Right lobe of liver (tissue), 6 donors: ENCODE measurements at regions not wholly inside any gene's neighbourhood (a gene's known extent, or its start where the extent isn't known, plus 50 kb on each side); places are given as distances from the start of the nearest gene placed in this dataset.

Source experiments
- ATAC-seq, 4 donors: fragments of 200-7000 bp; cut with Tn5 transposase; one replicate each; pipeline ENCODE4 v1.9.1; 2020; ENCODE audit warnings: mild to moderate bottlenecking in 4 of 4, moderate library complexity in 4 of 4
- DNase-seq, 3 donors: peaks; one replicate each; pipeline ENCODE4 v3.0.0-alpha.2; 2020
- H3K27ac ChIP-seq, 3 donors: fragments of 200-600 bp; one replicate each; pipeline ENCODE4 v1.8.0; 2022
- H3K27me3 ChIP-seq, 2 donors: fragments of 200-600 bp; one replicate each; pipeline ENCODE4 v1.8.0; 2022
- H3K36me3 ChIP-seq, 4 donors: fragments of 200-600 bp; sonication (generic) in 1 of 4; one replicate each; pipeline versions ENCODE4 v1.5.1 to v1.8.0; 2017 to 2022; ENCODE audit warnings: control low read depth in 1 of 4
- H3K4me1 ChIP-seq, 4 donors: fragments of 200-600 bp; sonication (generic) in 1 of 4; one replicate each; pipeline versions ENCODE4 v1.5.1 to v1.8.0; 2017 to 2022; ENCODE audit warnings: control low read depth in 1 of 4
- H3K4me3 ChIP-seq, 3 donors: fragments of 200-600 bp; one replicate each; pipeline ENCODE4 v1.8.0; 2022
- H3K9me3 ChIP-seq, 4 donors: fragments of 200-600 bp; sonication (generic) in 1 of 4; one replicate each; pipeline versions ENCODE4 v1.5.1 to v1.8.0; 2017 to 2022; ENCODE audit warnings: control low read depth in 1 of 4
- CTCF ChIP-seq, 4 donors: fragments of 200-600 bp in 3 of 4; fragments of 450-650 bp in 1 of 4; IDR thresholded peaks; one replicate each; pipeline versions ENCODE4 v1.5.1 to v1.8.0; 2016 to 2022; ENCODE audit warnings: antibody characterized with exemption in 4 of 4, mild to moderate bottlenecking in 2 of 4
- POLR2A ChIP-seq: fragments of 450-650 bp; IDR thresholded peaks from one replicate; pipeline ENCODE4 v1.6.1; 2017; ENCODE audit warnings: antibody characterized with exemption, mild to moderate bottlenecking
- WGBS: methylation state at CpG from one replicate; pipeline ENCODE4 v1.1.6; 2018; ENCODE audit warnings: low coverage, low lambda C conversion rate; ENCODE audit not compliant: insufficient coverage; ENCODE audit errors: missing lambda C conversion rate; 5-methylcytosine and 5-hydroxymethylcytosine counted together
- intact Hi-C, 2 donors: fragments of 100-400 bp; cut with DNase I; formaldehyde crosslinking; loops; one replicate each; pipeline versions ENCODE4 v1.11.2 to v1.14.1; 2022
- donor health status: DM: no; HTN: yes; CAD: no.
- donor health status: DM: no; HTN: no; CAD: no.
- donor health status: DM: no; HTN: no; CAD: no.
- donor health status: DM: no; HTN: yes; CAD: no.
- donor health status: DM: no; HTN: yes; CAD: no.

- 78% methylated on average over 3 of the region's 3 CpGs for WGBS
- no peaks in the 10 kb centered on the region for H3K36me3 ChIP-seq
- no peak overlapping the region for H3K4me3 ChIP-seq
- no peak for ATAC-seq
- no peak for DNase-seq
- H3K27me3 ChIP-seq: no peaks in the 10 kb centered on the region
- no peaks in the 10 kb centered on the region for H3K4me1 ChIP-seq
- no peak for TF ChIP-seq CTCF (IDR thresholded peaks at IDR 0.05)
- TF ChIP-seq POLR2A: no peak
- H3K9me3 ChIP-seq: no peaks in the 10 kb centered on the region
- no peak overlapping the region for H3K27ac ChIP-seq
- intact Hi-C loops: no loop called here
Observed at GRCh38 chr5:82397741-82398320, 119.7 kb upstream of the RPS23 start.

GRCh38 chr5:82396871-82397514, 118.8 kb upstream of the RPS23 start:
- TF ChIP-seq CTCF (IDR thresholded peaks at IDR 0.05) (no peak), POLR2A (no peak)
- H3K4me1 ChIP-seq: no peaks in the 10 kb centered on the region
- intact Hi-C loops: no loop called here
- H3K27me3 ChIP-seq: no peaks in the 10 kb centered on the region
- H3K36me3 ChIP-seq: no peaks in the 10 kb centered on the region
- 21% methylated on average over 11 of the region's 11 CpGs for WGBS
- H3K9me3 ChIP-seq: no peaks in the 10 kb centered on the region
- no peak overlapping the region for H3K27ac ChIP-seq
- ATAC-seq: peak; percentile 84 to 99 (median 92)
- no peak overlapping the region for H3K4me3 ChIP-seq
- peak; percentile 61 to 70 (median 62) for DNase-seq

- intact Hi-C loops: no loop called here
- 91% methylated on average over 2 of the region's 2 CpGs for whole genome bisulfite sequencing
- Histone ChIP-seq H3K27ac (no peak overlapping the region), H3K9me3 (no peaks in the 10 kb centered on the region), H3K4me3 (no peak overlapping the region), H3K4me1 (no peaks in the 10 kb centered on the region), H3K27me3 (no peaks in the 10 kb centered on the region), H3K36me3 (no peaks in the 10 kb centered on the region)
- TF ChIP-seq POLR2A (no peak), CTCF (IDR thresholded peaks at IDR 0.05) (no peak)
- no peak for ATAC-seq
- no peak for DNase-seq
Observed at GRCh38 chr5:82396396-82396795, 118.2 kb upstream of the RPS23 start.

- no peaks in the 10 kb centered on the region for H3K4me1 ChIP-seq
- no peak for DNase-seq
- WGBS: 83% methylated on average over 1 of the region's 3 CpGs
- H3K27me3 ChIP-seq: peaks cover 0 to 4% of the 10 kb centered on the region in 2 donors
- intact Hi-C loops: no loop called here
- no peaks in the 10 kb centered on the region for H3K36me3 ChIP-seq
- H3K27ac ChIP-seq: no peak overlapping the region
- ATAC-seq: no peak
- TF ChIP-seq CTCF (IDR thresholded peaks at IDR 0.05): no peak
- TF ChIP-seq POLR2A: no peak
- no peak overlapping the region for H3K4me3 ChIP-seq
- no peaks in the 10 kb centered on the region for H3K9me3 ChIP-seq
Observed at GRCh38 chr5:82393951-82394350, 115.8 kb upstream of the RPS23 start.
